ENCODE measurements at regions not wholly inside any gene's neighbourhood (a gene's known extent, or its start where the extent isn't known, plus 50 kb on each side); places are given as distances from the start of the nearest gene placed in this dataset.
"Not testable (repeated sequence)": the region's sequence is repeated elsewhere in the genome, so short reads cannot be mapped to it uniquely, and the experiment has no call there.

GRCh38 chr17:77803726-77804125 is 154.8 kb upstream of the TNRC6C start:
- ChIA-PET CTCF (ENCODE audit: low intra/inter-chr PET ratio, low total read pairs) (no interaction called here), POLR2A (no interaction called here)
- TF ChIP-seq MNT (IDR thresholded peaks at IDR 0.05) (peak; percentile 75), GMEB2 (CRISPR knock-in tag; IDR thresholded peaks at IDR 0.05; ENCODE audit: low read depth) (no peak)
- Histone ChIP-seq H3K36me3 (replicated peaks in 1 of 2; ENCODE audit: control insufficient read depth in 1 of 2, insufficient read depth in 2 of 2, low read length in 2 of 2) (no peaks in the 10 kb centered on the region), H3K4me1 (ENCODE audit: insufficient read depth, low read length) (no peaks in the 10 kb centered on the region), H3K27ac (ENCODE audit: extremely low read length, insufficient read depth, low read length) (no peak overlapping the region), H3K27me3 (ENCODE audit: control insufficient read depth in 1 of 2, insufficient read depth in 2 of 2, low read length in 2 of 2) (peaks cover 11 to 83% of the 10 kb centered on the region in 2 experiments; a peak in 4 of 5 replicates), H3K9ac (ENCODE audit: insufficient read depth, low read depth, low read length) (no peak overlapping the region), H2AFZ (ENCODE audit: low read length) (no peak overlapping the region), H4K20me1 (ENCODE audit: insufficient read depth, low read length) (no peaks in the 10 kb centered on the region), H3K4me3 (replicated peaks in 1 of 3; ENCODE audit: insufficient read depth in 1 of 3, low read depth in 2 of 3, low read length in 3 of 3) (no peak overlapping the region), H3K4me2 (ENCODE audit: low read depth, low read length) (no peak overlapping the region), H3K9me3 (ENCODE audit: low read length) (no peaks in the 10 kb centered on the region), H3K79me2 (ENCODE audit: insufficient read depth, low read length) (no peaks in the 10 kb centered on the region)
- in situ Hi-C loops (cut with HindIII; ENCODE audit: extremely low pct_ligation_motif_present, low pct_unique_long_range_greater_than_20kb), result no loop called here
- intact Hi-C loops (cut with micrococcal nuclease; ENCODE audit: unreplicated experiment), result no loop called here
- DNase-seq (ENCODE audit: low spot score) (no peak), ATAC-seq (no peak), FAIRE-seq (no peak)
- no TSS peak for BruUV-seq (replicated peaks)
- WGBS (ENCODE audit: low lambda C conversion rate), result 60% methylated on average over 10 of the region's 10 CpGs

- H3K9me3 ChIP-seq (ENCODE audit: low read length), result no peaks in the 10 kb centered on the region
- no peaks in the 10 kb centered on the region for H3K4me1 ChIP-seq (ENCODE audit: insufficient read depth, low read length)
- in situ Hi-C loops (cut with HindIII; ENCODE audit: extremely low pct_ligation_motif_present, low pct_unique_long_range_greater_than_20kb), result no loop called here
- no peak for DNase-seq (ENCODE audit: low spot score)
- 20% methylated on average over 21 of the region's 21 CpGs for WGBS (ENCODE audit: low lambda C conversion rate)
- no TSS peak for BruUV-seq (replicated peaks)
- H3K9ac ChIP-seq (ENCODE audit: insufficient read depth, low read depth, low read length), result no peak overlapping the region
- H3K27ac ChIP-seq (ENCODE audit: extremely low read length, insufficient read depth, low read length), result no peak overlapping the region
- H3K27me3 ChIP-seq (ENCODE audit: control insufficient read depth in 1 of 2, insufficient read depth in 2 of 2, low read length in 2 of 2), result peaks cover 11 to 74% of the 10 kb centered on the region in 2 experiments; a peak in 4 of 5 replicates
- no peaks in the 10 kb centered on the region for H3K79me2 ChIP-seq (ENCODE audit: insufficient read depth, low read length)
- FAIRE-seq, result no peak
- H2AFZ ChIP-seq (ENCODE audit: low read length), result no peak overlapping the region
- H3K4me2 ChIP-seq (ENCODE audit: low read depth, low read length), result no peak overlapping the region
- POLR2A ChIA-PET, result no interaction called here
- intact Hi-C loops (cut with micrococcal nuclease; ENCODE audit: unreplicated experiment), result no loop called here
- no peaks in the 10 kb centered on the region for H4K20me1 ChIP-seq (ENCODE audit: insufficient read depth, low read length)
- no peak for ATAC-seq
- no peaks in the 10 kb centered on the region for H3K36me3 ChIP-seq (replicated peaks in 1 of 2; ENCODE audit: control insufficient read depth in 1 of 2, insufficient read depth in 2 of 2, low read length in 2 of 2)
- TF ChIP-seq ZNF547 (CRISPR knock-in tag; IDR thresholded peaks at IDR 0.05), result no peak
- TF ChIP-seq ATF7 (IDR thresholded peaks at IDR 0.05), result peak; percentile 60
- no peak for TF ChIP-seq ATF7 (CRISPR knock-in tag; IDR thresholded peaks at IDR 0.05)
- peak; percentile 57 for TF ChIP-seq CREB1 (IDR thresholded peaks at IDR 0.05)
- no peak for TF ChIP-seq CREB1 (CRISPR knock-in tag; IDR thresholded peaks at IDR 0.05)
- TF ChIP-seq E2F2 (CRISPR knock-in tag; IDR thresholded peaks at IDR 0.05; ENCODE audit: borderline replicate concordance), result no peak
- CTCF ChIA-PET (ENCODE audit: low intra/inter-chr PET ratio, low total read pairs), result no interaction called here
- no peak overlapping the region for H3K4me3 ChIP-seq (replicated peaks in 1 of 3; ENCODE audit: insufficient read depth in 1 of 3, low read depth in 2 of 3, low read length in 3 of 3)
Measured at GRCh38 chr17:77804796-77805426, 153.6 kb upstream of the TNRC6C start.

- H3K27me3 ChIP-seq (ENCODE audit: control insufficient read depth in 1 of 2, insufficient read depth in 2 of 2, low read length in 2 of 2), result peaks cover 11 to 67% of the 10 kb centered on the region in 2 experiments; a peak in 4 of 5 replicates
- H3K4me3 ChIP-seq (replicated peaks in 1 of 3; ENCODE audit: insufficient read depth in 1 of 3, low read depth in 2 of 3, low read length in 3 of 3); H3K4me1 ChIP-seq (ENCODE audit: insufficient read depth, low read length); H4K20me1 ChIP-seq (ENCODE audit: insufficient read depth, low read length); ATAC-seq; H3K4me2 ChIP-seq (ENCODE audit: low read depth, low read length); POLR2A ChIA-PET; H3K9ac ChIP-seq (ENCODE audit: insufficient read depth, low read depth, low read length); in situ Hi-C loops (cut with HindIII; ENCODE audit: extremely low pct_ligation_motif_present, low pct_unique_long_range_greater_than_20kb); H3K36me3 ChIP-seq (replicated peaks in 1 of 2; ENCODE audit: control insufficient read depth in 1 of 2, insufficient read depth in 2 of 2, low read length in 2 of 2); CTCF ChIA-PET (ENCODE audit: low intra/inter-chr PET ratio, low total read pairs); H2AFZ ChIP-seq (ENCODE audit: low read length); intact Hi-C loops (cut with micrococcal nuclease; ENCODE audit: unreplicated experiment); H3K79me2 ChIP-seq (ENCODE audit: insufficient read depth, low read length); FAIRE-seq; BruUV-seq (replicated peaks); DNase-seq (ENCODE audit: low spot score); H3K9me3 ChIP-seq (ENCODE audit: low read length); H3K27ac ChIP-seq (ENCODE audit: extremely low read length, insufficient read depth, low read length): not testable (repeated sequence)
- 5% methylated on average over 6 of the region's 6 CpGs for WGBS (ENCODE audit: low lambda C conversion rate)
Measured at GRCh38 chr17:77805970-77806369, 152.5 kb upstream of the TNRC6C start.

Data from HepG2 (cell line).